HG02870 (cell line): ENCODE measurements at regions not wholly inside any gene's neighbourhood (a gene's known extent, or its start where the extent isn't known, plus 50 kb on each side); places are given as distances from the start of the nearest gene placed in this dataset.
"Not testable (repeated sequence)": the region's sequence is repeated elsewhere in the genome, so short reads cannot be mapped to it uniquely, and the experiment has no call there.

Experiments
- ATAC-seq: cut with Tn5 transposase; IDR thresholded peaks from one replicate; pipeline ENCODE4 v1.9.1; 2021; ENCODE audit warnings: mild to moderate bottlenecking, moderate library complexity; ENCODE audit not compliant: unreplicated experiment

GRCh38 chr5:58207076-58207475, 252.8 kb downstream of the PLK2 start:
- no peak for ATAC-seq

DNA sequence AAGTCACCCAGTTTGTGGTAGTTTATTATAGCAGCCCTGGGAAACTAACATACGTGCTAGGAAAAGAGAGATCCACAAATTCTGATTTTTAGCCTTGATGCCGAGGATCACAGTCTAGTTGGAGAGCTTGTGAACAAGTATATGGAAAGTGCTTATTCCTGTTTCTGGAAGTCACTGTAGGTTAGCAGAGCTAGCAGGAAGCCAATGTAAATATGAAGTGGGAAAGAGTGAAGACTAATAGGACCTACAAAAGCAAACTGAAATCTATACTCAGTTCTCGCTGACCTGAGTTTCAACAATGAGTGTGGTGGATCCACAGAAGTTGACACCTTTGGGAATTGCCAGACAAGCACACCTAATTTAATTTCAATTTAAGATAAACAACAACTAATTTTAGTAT, 254.9 kb downstream of the PLK2 start:
- no peak for ATAC-seq

GRCh38 chr5:58202941-58203444, 256.9 kb downstream of the PLK2 start:
- no peak for ATAC-seq

DNA sequence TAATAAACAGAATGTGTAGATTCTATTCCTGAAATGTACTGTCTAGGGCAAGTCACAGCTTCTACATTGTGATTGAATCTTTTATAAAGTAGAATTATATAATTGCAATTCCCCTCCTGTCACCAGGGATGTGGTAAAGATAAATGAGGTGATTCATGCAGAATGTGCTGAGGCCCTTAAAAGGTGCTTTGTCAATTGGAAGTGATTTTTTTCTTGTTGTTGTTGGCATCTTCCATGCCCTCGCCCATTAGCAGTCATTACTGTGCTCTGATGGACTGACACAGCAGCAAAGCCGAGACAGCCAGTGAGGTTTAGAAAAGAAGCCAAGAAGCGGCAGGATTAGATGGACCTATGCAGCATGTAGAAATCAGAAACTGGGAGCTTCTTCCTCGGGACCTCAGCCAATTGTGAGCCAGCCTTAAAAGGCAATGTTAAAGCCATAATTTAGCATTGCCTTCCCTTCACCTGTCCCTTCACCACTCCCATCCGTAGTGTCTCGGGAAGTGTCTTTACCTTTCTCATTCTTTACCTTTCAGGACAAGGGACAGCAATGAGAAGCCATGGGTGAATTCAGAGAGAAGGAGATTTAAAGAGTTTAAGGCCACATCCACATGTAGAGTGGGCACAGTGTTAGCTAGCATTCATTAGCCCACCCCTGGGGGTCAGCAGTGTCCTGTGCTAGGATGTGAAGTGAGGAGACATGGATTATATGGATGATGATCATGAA, 257.8 kb downstream of the PLK2 start:
- ATAC-seq: no peak

- no peak for ATAC-seq
Measured at GRCh38 chr5:58200451-58200850, 259.4 kb downstream of the PLK2 start.

DNA sequence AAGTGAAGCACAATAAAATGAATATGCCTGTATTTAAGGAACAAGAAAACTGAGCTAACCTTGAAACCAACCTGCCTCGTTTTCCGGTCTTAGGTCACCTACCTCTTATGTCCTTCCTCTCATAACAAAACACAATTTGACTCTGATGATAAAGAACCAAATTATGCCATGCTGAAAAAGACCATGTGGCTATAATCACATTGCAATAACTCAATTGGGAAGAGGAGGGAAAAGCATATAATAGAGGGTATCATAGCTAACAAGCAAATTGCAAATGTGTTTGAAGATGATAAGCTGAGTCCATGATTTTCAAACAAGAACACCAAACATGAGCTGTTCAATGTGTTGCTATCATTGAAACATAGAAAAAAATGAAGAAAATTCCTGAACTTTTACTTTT, 260.8 kb downstream of the PLK2 start:
- no peak for ATAC-seq

DNA sequence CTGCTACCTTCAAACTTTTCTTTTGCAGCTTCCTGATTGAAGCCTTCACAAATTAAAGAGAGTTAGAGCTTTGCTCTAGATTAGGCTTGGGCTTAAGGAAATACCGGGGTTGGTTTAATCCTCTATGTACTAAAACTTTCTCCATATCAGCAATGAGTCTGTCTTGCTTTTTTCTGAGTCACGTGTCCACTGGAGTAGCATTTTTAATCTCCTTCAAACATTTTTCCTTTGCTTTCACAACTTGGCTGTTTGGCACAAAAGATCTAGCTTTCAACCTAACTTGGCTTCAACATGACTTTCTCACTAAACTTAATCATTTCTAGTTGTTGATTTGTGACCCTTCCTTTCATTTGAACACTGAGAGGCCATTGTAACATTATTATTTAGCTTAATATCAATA, 261.6 kb downstream of the PLK2 start:
- no peak for ATAC-seq

GRCh38 chr5:58197875-58198274, 262.0 kb downstream of the PLK2 start:
- ATAC-seq: no peak

DNA sequence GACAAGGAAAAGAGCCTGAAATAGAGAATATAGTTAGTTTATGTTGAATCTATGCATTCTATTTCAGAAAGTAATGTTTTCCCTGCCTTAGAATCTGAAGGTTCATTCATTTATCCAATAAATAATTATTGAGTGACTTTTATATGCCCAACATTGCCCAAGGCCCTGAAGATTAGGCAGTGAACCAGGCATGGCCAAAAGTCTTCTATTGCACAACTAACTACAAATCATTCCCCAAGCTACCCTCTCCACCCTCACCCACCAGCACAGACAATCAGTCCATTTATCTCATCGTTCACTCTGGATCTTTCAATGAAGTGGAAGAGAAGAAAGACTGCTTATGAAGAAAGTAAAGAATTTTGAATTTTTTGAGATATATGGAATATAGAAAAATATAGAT, 268.4 kb downstream of the PLK2 start:
- no peak for ATAC-seq

DNA sequence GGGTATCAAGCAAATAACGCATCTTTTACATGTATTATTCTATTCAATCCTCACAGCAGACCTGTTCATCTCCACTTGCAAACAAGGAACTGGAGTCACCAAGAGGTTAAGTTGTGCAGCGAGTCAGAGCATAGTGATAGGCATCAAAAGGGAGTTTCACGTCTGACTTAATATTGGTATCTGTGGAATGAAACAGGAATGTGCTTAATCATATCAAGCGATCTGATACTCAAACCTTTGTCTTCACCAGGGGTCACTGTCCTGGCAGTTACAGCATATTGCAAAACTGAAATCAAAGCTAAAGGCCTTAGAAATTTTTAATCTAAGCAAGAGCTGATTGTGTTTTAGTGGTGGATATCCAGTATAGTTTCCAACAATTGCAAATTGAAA, 271.6 kb downstream of the PLK2 start:
- ATAC-seq: no peak

GRCh38 chr5:58187432-58188261, 272.2 kb downstream of the PLK2 start:
- no peak for ATAC-seq

GRCh38 chr5:58185801-58186200, 274.1 kb downstream of the PLK2 start:
- no peak for ATAC-seq

DNA sequence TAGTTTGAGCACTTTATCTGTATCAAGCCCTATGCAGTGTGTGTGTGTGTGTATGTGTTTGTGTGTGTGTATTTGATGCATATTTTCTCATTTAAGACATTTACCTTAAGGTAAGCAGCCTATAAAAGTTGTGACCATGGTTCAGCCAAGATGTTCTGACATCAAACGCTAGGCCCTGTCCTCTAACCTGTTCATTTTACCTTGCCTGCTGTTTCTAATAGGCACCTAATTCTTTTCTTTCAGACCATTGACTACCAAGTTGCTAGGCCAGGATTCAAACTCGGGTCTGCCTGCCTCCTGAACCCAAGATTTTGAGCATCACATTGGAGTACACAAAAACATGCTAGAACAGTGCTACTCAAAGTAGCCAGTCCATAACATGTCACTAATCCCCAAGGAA, 274.5 kb downstream of the PLK2 start:
- no peak for ATAC-seq

GRCh38 chr5:58184910-58185309, 275.0 kb downstream of the PLK2 start:
- ATAC-seq: no peak

DNA sequence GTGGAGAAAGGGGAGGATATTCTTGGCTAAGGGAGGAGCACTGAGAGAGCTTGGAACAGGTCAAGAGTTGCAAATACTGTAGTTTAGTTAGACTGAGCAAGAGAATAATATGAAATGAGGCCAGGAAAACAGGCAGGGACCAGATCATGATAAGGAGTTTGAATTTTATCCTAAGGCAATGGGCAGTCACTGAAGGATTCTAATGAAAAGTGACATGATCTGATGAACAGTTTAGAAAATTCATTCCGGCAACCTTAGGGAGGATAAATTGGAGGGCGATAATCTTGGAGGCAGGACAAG, 276.1 kb downstream of the PLK2 start:
- no peak for ATAC-seq

DNA sequence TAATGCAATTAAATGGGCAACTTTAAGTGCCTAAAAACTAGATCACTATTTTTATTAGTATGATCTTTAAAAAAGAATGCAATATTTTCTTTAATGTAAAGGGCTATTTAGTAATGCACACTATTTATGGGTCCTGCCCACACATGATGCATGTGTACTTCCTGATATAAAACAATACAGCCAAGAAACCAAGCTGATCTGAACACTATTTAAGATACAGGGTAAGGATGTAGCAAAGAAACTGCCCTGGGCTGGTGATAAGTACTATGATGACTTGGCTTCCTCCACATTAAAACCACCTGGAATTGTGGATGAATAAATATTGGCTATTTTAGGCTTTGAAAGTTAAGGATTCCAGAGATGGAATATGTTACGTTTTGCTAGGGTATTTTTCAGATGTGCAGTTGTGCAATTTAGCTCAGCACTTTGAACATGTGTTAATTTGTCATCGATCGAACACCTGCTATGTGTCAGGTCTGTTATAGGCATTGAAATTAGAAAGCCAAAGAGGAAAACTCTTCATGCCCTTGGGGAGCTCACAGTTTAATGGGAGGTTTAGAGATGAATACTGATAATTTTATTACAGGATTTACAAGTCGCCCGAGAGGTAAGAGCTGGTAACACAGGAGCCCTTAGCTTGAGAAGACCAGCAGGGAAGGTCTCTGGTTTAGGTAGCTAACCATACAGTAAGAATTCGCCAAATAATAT, 276.7 kb downstream of the PLK2 start:
- ATAC-seq: no peak

DNA sequence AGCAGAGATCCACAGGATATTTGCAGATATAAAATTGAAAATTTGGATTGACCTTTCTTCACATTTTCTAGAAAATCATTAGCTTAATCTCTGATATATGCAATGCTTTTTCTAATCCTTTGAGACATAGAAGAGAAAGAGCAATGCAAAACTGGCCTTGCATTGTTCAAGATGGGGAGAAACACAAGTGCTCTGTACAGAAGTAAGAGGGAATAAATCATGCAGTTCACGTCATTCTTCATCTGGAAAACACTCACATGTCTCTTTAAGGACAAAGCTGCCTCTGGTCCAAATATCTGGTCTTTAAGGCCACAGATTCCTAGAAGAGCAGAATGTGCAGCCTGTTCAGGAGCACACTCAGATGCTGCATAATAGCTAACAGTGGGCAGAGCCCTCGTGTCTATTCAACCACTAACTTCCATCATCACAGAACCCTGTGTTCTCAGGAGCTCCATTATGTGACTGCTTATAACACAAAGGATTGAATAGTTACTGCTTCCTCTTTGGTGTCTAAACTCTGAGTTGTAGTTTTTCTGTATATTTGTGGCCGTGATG, 277.5 kb downstream of the PLK2 start:
- ATAC-seq: no peak

DNA sequence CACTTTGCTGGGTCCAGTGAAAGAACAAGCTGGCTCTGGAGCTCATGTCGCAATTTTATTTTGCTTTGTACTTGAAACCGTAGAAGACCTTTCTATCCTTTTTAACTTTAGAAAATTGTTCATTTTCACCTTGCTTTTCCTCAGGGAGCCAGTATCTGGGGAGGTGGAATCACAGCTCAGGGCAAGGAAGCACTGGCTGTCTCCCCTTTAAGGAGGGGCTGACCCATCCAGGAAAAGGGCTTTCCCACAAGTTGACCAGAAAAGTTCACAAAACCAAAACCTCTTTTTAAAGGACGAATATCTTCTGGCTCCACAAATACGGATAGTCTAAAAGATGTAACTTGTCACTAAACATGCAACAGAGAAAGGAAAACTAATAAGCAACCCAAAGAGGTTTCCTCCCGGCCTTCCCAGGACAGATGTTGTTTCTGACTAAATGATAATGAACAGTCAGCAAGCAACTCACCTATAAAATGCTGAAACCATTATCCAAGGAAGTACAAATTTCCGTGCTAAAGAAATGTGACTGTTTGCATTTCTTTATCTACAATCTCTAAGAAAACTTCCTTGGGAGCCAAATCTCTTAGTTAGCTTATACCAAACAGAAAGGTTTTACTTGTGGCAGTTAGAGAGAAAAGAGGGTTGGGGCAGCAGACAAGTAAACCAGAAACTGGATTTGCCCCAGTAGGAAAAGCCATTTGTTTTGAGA, 278.2 kb downstream of the PLK2 start:
- ATAC-seq: no peak

DNA sequence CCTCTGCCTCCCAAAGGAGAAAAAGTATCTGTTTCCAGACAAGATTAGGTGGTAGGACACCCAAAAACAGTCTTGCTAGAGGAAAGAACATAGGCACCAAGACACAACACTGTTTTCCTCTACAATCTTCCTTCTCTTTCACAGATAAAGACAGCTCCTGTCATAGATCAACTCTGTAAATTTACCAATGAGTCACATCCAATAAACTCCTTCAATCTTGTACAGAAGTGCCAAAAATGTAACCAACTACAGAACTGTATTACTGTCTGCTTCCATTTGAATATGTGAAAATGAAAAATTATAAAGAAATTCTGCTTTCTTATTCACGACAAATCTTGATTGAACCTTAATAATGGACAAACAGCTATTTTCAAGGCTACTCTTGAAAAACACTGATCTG, 286.9 kb downstream of the PLK2 start:
- ATAC-seq: no peak

DNA sequence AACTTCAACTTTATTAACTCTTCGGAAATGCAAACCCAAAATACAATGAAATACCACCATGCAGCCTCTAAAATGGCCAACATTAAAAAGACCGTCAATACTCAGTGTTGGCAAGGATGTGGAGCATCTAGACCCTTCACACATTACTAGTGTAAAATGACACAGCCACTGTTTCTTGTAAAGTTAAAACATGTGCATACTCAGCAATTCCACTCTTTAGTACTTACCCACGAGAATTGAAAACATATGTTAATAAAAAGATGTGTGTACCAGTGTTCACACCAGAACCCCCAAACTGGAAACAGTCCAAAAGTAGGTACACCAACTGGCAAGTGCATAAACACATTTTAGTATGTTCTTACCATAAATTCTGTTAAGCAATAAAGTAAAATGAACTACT, 294.7 kb downstream of the PLK2 start:
- ATAC-seq: no peak

DNA sequence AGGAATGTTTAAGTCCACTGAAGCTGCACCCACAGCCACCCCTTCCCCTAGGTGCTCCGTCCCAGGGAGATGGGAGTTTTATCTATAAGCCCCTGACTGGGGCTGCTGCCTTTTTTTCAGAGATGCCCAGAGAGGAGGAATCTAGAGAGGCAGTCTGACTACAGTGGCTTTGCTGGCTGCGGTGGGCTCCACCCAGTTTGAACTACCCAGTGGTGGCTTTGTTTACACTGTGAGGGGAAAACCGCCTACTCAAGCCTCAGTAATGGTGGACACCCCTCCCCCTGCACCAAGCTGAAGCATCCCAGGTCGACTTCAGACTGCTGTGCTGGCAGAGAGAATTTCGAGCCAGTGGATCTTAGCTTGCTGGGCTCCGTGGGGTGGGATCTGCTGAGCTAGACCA, 298.0 kb downstream of the PLK2 start:
- ATAC-seq: not testable (repeated sequence)
